HEK293T (cell line): ENCODE measurements at regions not wholly inside any gene's neighbourhood (a gene's known extent, or its start where the extent isn't known, plus 50 kb on each side); places are given as distances from the start of the nearest gene placed in this dataset.

Experiments used
- CTCF ChIA-PET: fragments of 350-600 bp; formaldehyde crosslinking; extraction: SDS; loops from one replicate; lab custom pipeline; 2021; ENCODE audit warnings: antibody characterized with exemption, inconsistent platforms; lab: Yijun Ruan, JAX
- POLR2A ChIA-PET: fragments of 350-600 bp; formaldehyde crosslinking; extraction: SDS; loops from one replicate; lab custom pipeline; 2020; ENCODE audit warnings: antibody characterized with exemption, inconsistent platforms; lab: Yijun Ruan, JAX
- DNase-seq: peaks from one replicate; pipeline ENCODE4 v3.0.0; 2012; ENCODE audit warnings: mixed read lengths; ENCODE audit errors: extremely low spot score
- ARNT ChIP-seq: fragments of 450-650 bp; IDR thresholded peaks from 2 replicates; pipeline ENCODE4 v1.6.1; 2017; ENCODE audit warnings: mild to moderate bottlenecking
- BHLHE40 ChIP-seq: fragments of 450-650 bp; IDR thresholded peaks from 2 replicates; pipeline ENCODE4 v1.6.1; 2016; ENCODE audit warnings: mild to moderate bottlenecking, moderate library complexity, borderline replicate concordance
- CTBP1 ChIP-seq: fragments of 450-650 bp; IDR thresholded peaks from 2 replicates; pipeline ENCODE4 v1.6.1; 2016; ENCODE audit warnings: borderline replicate concordance
- ELF4 ChIP-seq: fragments of 450-650 bp; IDR thresholded peaks from 2 replicates; pipeline ENCODE4 v1.6.1; 2017; ENCODE audit warnings: antibody characterized with exemption
- FOXA1 ChIP-seq: fragments of 450-650 bp; IDR thresholded peaks from 2 replicates; pipeline ENCODE4 v1.6.1; 2016; ENCODE audit warnings: mild to moderate bottlenecking
- FOXK2 ChIP-seq: fragments of 450-650 bp; IDR thresholded peaks from 2 replicates; pipeline ENCODE4 v1.6.1; 2016; ENCODE audit warnings: mild to moderate bottlenecking
- FOXM1 ChIP-seq: fragments of 450-650 bp; IDR thresholded peaks from 2 replicates; pipeline ENCODE4 v1.6.1; 2017; ENCODE audit warnings: mild to moderate bottlenecking, borderline replicate concordance
- HDGF ChIP-seq: fragments of 450-650 bp; IDR thresholded peaks from 2 replicates; pipeline ENCODE4 v1.6.1; 2017; ENCODE audit warnings: antibody characterized with exemption, borderline replicate concordance
- L3MBTL2 ChIP-seq: fragments of 450-650 bp; conservative IDR thresholded peaks from 2 replicates; pipeline ENCODE4 v1.6.1; 2016; ENCODE audit warnings: mild to moderate bottlenecking
- LEF1 ChIP-seq: fragments of 450-650 bp; IDR thresholded peaks from 2 replicates; pipeline ENCODE4 v1.6.1; 2017; ENCODE audit warnings: mild to moderate bottlenecking, borderline replicate concordance
- NFRKB ChIP-seq: fragments of 450-650 bp; IDR thresholded peaks from 2 replicates; pipeline ENCODE4 v1.6.1; 2016; ENCODE audit warnings: mild to moderate bottlenecking, moderate library complexity
- PKNOX1 ChIP-seq: fragments of 450-650 bp; IDR thresholded peaks from 2 replicates; pipeline ENCODE4 v1.6.1; 2016
- SP1 ChIP-seq: fragments of 450-650 bp; IDR thresholded peaks from 2 replicates; pipeline ENCODE4 v1.6.1; 2017
- SUZ12 ChIP-seq: fragments of 450-650 bp; IDR thresholded peaks from 2 replicates; pipeline ENCODE4 v1.6.1; 2016; ENCODE audit warnings: mild to moderate bottlenecking
- TARDBP ChIP-seq: fragments of 450-650 bp; IDR thresholded peaks from 2 replicates; pipeline ENCODE4 v1.6.1; 2016
- ZNF384 ChIP-seq: fragments of 450-650 bp; IDR thresholded peaks from 2 replicates; pipeline ENCODE4 v1.6.1; 2016

DNA sequence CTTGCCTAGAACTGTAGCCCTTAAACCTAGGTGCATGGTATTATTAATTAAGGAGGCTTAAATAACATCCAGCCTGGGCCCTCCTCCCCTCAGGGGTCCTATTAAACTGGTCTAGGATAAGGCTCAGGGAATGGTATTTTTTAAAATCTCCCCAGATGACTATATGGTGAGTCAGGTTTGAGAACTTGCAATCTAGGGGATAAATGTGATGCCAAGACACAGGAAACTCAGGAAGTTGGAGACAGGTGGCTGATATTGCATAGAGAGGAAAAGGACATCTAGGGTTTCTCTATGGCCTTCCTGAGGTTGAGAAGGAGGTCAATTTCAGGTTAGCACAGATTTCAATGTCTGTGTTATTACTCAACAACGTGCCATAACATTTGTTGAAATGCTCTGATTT, 581.0 kb downstream of the TLE1 start:
- CTCF ChIA-PET = no interaction called here
- DNase-seq = no peak
- TF ChIP-seq FOXK2 = no peak
- TF ChIP-seq L3MBTL2 = no peak
- no peak for TF ChIP-seq SP1
- no peak for TF ChIP-seq ARNT
- no peak for TF ChIP-seq TARDBP
- POLR2A ChIA-PET = no interaction called here

DNA sequence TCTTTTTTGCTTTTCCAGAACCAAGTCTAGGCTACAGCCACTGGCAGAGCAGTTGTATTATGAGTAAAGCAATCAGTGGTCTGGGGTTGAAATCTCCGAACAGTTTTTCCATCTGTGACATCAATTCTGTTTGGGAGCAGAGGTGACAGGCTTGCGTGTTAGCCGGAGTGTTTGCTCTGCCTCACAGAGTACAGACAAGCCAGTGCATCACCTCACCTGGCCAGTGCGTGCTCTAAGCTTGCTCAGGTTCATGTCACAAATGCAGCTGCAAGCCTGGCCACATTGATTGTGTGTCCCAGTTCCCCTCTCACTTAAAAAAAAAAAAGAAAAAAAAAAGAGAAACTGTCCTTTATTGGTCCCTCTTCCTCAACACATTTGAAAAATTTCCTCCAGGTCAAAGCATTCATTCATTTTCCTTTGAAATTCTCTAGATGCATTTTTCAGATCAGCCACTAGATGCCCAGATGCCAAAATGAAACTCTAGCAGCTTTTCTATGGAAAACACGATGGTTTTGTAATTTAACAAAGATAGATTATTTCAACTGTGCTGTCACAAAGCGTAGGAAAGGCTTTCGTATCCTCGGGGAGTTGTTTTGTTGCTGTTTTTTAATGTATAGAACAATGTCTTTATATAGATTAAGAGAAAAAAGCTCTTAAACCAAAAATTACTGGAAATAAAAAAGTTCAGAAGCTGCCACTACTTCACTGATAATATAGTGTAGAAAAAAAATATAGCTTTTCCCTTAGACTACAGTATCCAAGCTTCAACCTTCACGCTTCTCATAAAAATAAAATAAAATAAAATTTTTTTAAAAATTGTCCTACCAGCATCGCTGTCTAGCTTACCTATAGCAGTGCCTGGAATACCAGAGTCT, 585.5 kb downstream of the TLE1 start:
- POLR2A ChIA-PET = no interaction called here
- no peak for DNase-seq
- TF ChIP-seq ZNF384 (no peak), FOXM1 (no peak), FOXA1 (no peak), ELF4 (no peak), FOXK2 (no peak), SUZ12 (no peak)
- CTCF ChIA-PET = interaction anchor here (0.7 to 1.0 kb wide), 2 partner anchors 9 to 13 kb away, joined by 4 read pairs; no protein-coding TSS in a partner anchor

- DNase-seq = no peak
- ChIA-PET CTCF (interaction anchor here (0.7 kb wide), 1 partner anchor 719 kb away, joined by 4 read pairs; no protein-coding TSS in a partner anchor), POLR2A (no interaction called here)
- TF ChIP-seq PKNOX1 = no peak
- no peak for TF ChIP-seq FOXM1
- no peak for TF ChIP-seq SP1
- TF ChIP-seq HDGF = no peak
These were observed 592.1 kb downstream of the TLE1 start for GRCh38 chr9:81097131-81097847.

DNA sequence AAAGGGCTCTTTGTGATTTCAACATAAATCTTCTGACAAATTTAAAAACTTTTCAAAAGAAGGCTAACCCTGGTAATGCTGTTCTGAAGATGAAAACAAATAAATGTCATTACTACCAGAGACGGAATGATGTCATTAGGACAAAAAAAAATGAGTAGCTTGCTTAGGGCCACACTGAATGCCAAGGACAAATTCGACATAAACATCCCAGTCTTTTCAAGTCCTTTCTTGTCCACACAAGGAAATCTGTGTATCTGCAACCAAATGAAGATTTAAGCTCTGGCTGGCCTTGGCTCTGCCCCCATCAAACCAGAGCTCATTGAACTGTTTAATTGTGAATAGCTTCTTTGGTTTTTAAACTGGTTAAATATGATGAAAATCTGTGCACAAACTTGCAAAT, 592.7 kb downstream of the TLE1 start:
- CTCF ChIA-PET = interaction anchor here (0.7 kb wide), 1 partner anchor 718 kb away, joined by 4 read pairs; no protein-coding TSS in a partner anchor
- POLR2A ChIA-PET = no interaction called here
- no peak for DNase-seq
- no peak for TF ChIP-seq CTBP1
- TF ChIP-seq BHLHE40 = no peak
- no peak for TF ChIP-seq FOXM1
- TF ChIP-seq LEF1 = no peak
- no peak for TF ChIP-seq PKNOX1
- TF ChIP-seq ZNF384 = no peak

DNA sequence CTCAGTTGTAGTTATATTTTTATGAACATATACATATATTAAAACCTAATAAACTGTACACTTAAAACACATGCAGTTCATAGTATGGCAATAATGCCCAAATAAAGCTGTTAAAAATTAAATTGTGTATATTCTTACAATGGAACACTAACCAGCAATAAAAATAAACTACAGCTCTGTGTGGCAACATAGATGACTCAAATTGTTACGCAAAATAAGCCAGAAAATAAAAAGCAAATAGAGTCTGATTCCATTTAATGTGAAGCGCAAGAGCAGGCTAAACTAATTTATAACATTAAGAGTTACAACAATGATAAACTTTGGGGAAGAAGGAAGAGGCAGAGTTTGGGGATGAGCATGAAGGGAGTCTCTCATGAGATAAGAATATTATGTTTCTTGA, 597.3 kb downstream of the TLE1 start:
- POLR2A ChIA-PET = no interaction called here
- CTCF ChIA-PET = no interaction called here
- no peak for TF ChIP-seq FOXA1
- no peak for TF ChIP-seq ELF4
- TF ChIP-seq NFRKB = no peak
- no peak for TF ChIP-seq SUZ12
- no peak for TF ChIP-seq CTBP1
- no peak for TF ChIP-seq ZNF384
- TF ChIP-seq FOXM1 = no peak
- TF ChIP-seq TARDBP = no peak
- no peak for TF ChIP-seq ARNT
- TF ChIP-seq SP1 = no peak
- TF ChIP-seq FOXK2 = no peak
- no peak for TF ChIP-seq LEF1
- TF ChIP-seq L3MBTL2 = no peak
- TF ChIP-seq BHLHE40 = no peak
- TF ChIP-seq PKNOX1 = no peak
- TF ChIP-seq HDGF = no peak
- DNase-seq = no peak

GRCh38 chr9:81088341-81088740, 601.0 kb downstream of the TLE1 start:
- POLR2A ChIA-PET = no interaction called here
- TF ChIP-seq NFRKB (no peak), FOXA1 (no peak), SP1 (no peak), LEF1 (no peak), L3MBTL2 (no peak), FOXK2 (no peak), ZNF384 (no peak), PKNOX1 (no peak), FOXM1 (no peak), ARNT (no peak), SUZ12 (no peak), BHLHE40 (no peak), HDGF (no peak), TARDBP (no peak), ELF4 (no peak), CTBP1 (no peak)
- no peak for DNase-seq
- CTCF ChIA-PET = no interaction called here
